Neural cell (in vitro differentiated cells): ENCODE measurements at regions not wholly inside any gene's neighbourhood (a gene's known extent, or its start where the extent isn't known, plus 50 kb on each side); places are given as distances from the start of the nearest gene placed in this dataset.

Experiments
- H2AFZ ChIP-seq: fragments of 200-600, 300-800 bp; sonication (generic), shearing (Covaris generic); 2 replicates; pipeline ENCODE4 v1.6.0; 2014; ENCODE audit warnings: low read depth, mild to moderate bottlenecking, antibody characterized with exemption, low read length, moderate library complexity
- H3F3A ChIP-seq: fragments of 200-600 bp; shearing (Covaris generic); 2 replicates; pipeline ENCODE4 v1.6.1; 2016; ENCODE audit warnings: mild to moderate bottlenecking, moderate library complexity, mixed read lengths, antibody characterized with exemption, low read length; ENCODE audit not compliant: insufficient read depth, poor library complexity, severe bottlenecking
- H3K27ac ChIP-seq: fragments of 200-600, 300-800 bp; sonication (generic), shearing (Covaris generic); 2 replicates; pipeline ENCODE4 v1.5.1; 2014; ENCODE audit warnings: mild to moderate bottlenecking, low read length, moderate library complexity
- H3K27me3 ChIP-seq: fragments of 300-800, 200-600 bp; sonication (generic), shearing (Covaris generic); 2 replicates; pipeline ENCODE4 v1.6.0; 2014; ENCODE audit warnings: mild to moderate bottlenecking, low read depth, low read length, moderate library complexity; ENCODE audit not compliant: insufficient read depth
- H3K36me3 ChIP-seq: fragments of 300-800, 200-600 bp; sonication (generic), shearing (Covaris generic); 2 replicates; pipeline ENCODE4 v1.5.1; 2014; ENCODE audit warnings: mild to moderate bottlenecking, antibody characterized with exemption, low read length, moderate library complexity; ENCODE audit not compliant: insufficient read depth
- H3K4me2 ChIP-seq: fragments of 300-800, 200-600 bp; sonication (generic), shearing (Covaris generic); 2 replicates; pipeline ENCODE4 v1.6.0; 2014; ENCODE audit warnings: mild to moderate bottlenecking, low read length
- H3K4me3 ChIP-seq: fragments of 300-800, 200-600 bp; sonication (generic), shearing (Covaris generic); 2 replicates; pipeline ENCODE4 v1.5.1; 2014; ENCODE audit warnings: mild to moderate bottlenecking, low read length, moderate library complexity
- H3K79me2 ChIP-seq: fragments of 200-600 bp; shearing (Covaris generic); replicated peaks from 2 replicates; pipeline ENCODE4 v1.6.0; 2014; ENCODE audit warnings: mild to moderate bottlenecking, low read length, moderate library complexity; ENCODE audit not compliant: insufficient read depth
- H3K9ac ChIP-seq: fragments of 300-800, 200-600 bp; sonication (generic), shearing (Covaris generic); 2 replicates; pipeline ENCODE4 v1.6.1; 2016; ENCODE audit warnings: mild to moderate bottlenecking, low read length, mixed read lengths
- H3K9me2 ChIP-seq: fragments of 200-600 bp; shearing (Covaris generic); 2 replicates; pipeline ENCODE4 v1.6.1; 2016; ENCODE audit warnings: mild to moderate bottlenecking, low read length, mixed read lengths; ENCODE audit not compliant: insufficient read depth
- H3K9me3 ChIP-seq: fragments of 200-600, 300-800 bp; sonication (generic), shearing (Covaris generic); 2 replicates; pipeline ENCODE4 v1.6.1; 2016; ENCODE audit warnings: mild to moderate bottlenecking, mixed run types, low read length, moderate library complexity, mixed read lengths
- H4K20me1 ChIP-seq: fragments of 200-600 bp; shearing (Covaris generic); 2 replicates; pipeline ENCODE4 v1.6.1; 2016; ENCODE audit warnings: mild to moderate bottlenecking, mixed run types; ENCODE audit not compliant: insufficient read depth
- EP300 ChIP-seq: fragments of 450-650 bp; conservative IDR thresholded peaks from 2 replicates; pipeline ENCODE4 v1.6.1; 2014; ENCODE audit warnings: antibody characterized with exemption, mild to moderate bottlenecking, moderate library complexity; ENCODE audit not compliant: poor library complexity, severe bottlenecking
- EZH2 ChIP-seq: fragments of 200-600, 300-800 bp; shearing (Covaris generic), sonication (generic); IDR thresholded peaks from 2 replicates; pipeline ENCODE4 v1.6.1; 2014; ENCODE audit warnings: antibody characterized with exemption, low read length, borderline replicate concordance, mild to moderate bottlenecking; ENCODE audit not compliant: insufficient read depth, poor library complexity, severe bottlenecking
- MXI1 ChIP-seq: fragments of 450-650 bp; conservative IDR thresholded peaks from 2 replicates; pipeline ENCODE4 v1.6.1; 2014; ENCODE audit warnings: antibody characterized with exemption, mild to moderate bottlenecking; ENCODE audit not compliant: poor library complexity, severe bottlenecking
- POLR2AphosphoS5 ChIP-seq: IDR thresholded peaks from 2 replicates; pipeline ENCODE4 v1.6.1; 2012
- RAD21 ChIP-seq: fragments of 450-650 bp; conservative IDR thresholded peaks from 2 replicates; pipeline ENCODE4 v1.6.1; 2014; ENCODE audit warnings: antibody characterized with exemption, mild to moderate bottlenecking, moderate library complexity
- SMC3 ChIP-seq: fragments of 450-650 bp; conservative IDR thresholded peaks from 2 replicates; pipeline ENCODE4 v1.6.1; 2014; ENCODE audit warnings: antibody characterized with exemption, mild to moderate bottlenecking, moderate library complexity; ENCODE audit not compliant: poor library complexity
- TAF1 ChIP-seq: IDR thresholded peaks from 2 replicates; pipeline ENCODE4 v1.6.1; 2012; ENCODE audit warnings: low read depth
- TF ChIP-seq, protein P1 (sequence below): fragments of 450-650 bp; IDR thresholded peaks from 2 replicates; pipeline ENCODE4 v1.5.1; 2014; ENCODE audit warnings: antibody characterized with exemption, mild to moderate bottlenecking, moderate library complexity; ENCODE audit not compliant: poor library complexity, severe bottlenecking
- TF ChIP-seq, protein P2 (sequence below): IDR thresholded peaks from 2 replicates; pipeline ENCODE4 v1.6.1; 2012; ENCODE audit warnings: borderline replicate concordance

DNA sequence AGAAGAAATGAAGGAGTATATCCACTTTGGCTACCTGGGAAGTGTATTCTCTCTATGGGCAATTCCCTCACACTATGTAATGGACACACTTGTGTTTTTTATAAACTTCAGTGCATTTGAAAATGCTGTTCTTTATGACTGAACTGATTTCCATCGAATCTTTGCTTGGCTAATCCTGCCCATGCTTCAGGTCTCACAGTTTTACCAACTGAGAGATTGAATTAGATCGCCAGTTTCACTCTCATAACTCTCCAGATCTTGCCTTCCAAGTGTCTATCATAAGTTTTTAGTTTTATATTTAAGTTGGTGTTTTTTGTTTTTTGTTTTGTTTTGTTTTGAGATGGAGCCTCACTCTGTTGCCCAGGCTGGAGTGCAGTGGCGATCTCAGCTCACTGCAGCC, 73.5 kb upstream of the MBNL1 start:
- no peak for TF ChIP-seq EZH2
- TF ChIP-seq, protein P1, sequence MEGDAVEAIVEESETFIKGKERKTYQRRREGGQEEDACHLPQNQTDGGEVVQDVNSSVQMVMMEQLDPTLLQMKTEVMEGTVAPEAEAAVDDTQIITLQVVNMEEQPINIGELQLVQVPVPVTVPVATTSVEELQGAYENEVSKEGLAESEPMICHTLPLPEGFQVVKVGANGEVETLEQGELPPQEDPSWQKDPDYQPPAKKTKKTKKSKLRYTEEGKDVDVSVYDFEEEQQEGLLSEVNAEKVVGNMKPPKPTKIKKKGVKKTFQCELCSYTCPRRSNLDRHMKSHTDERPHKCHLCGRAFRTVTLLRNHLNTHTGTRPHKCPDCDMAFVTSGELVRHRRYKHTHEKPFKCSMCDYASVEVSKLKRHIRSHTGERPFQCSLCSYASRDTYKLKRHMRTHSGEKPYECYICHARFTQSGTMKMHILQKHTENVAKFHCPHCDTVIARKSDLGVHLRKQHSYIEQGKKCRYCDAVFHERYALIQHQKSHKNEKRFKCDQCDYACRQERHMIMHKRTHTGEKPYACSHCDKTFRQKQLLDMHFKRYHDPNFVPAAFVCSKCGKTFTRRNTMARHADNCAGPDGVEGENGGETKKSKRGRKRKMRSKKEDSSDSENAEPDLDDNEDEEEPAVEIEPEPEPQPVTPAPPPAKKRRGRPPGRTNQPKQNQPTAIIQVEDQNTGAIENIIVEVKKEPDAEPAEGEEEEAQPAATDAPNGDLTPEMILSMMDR: no peak

DNA sequence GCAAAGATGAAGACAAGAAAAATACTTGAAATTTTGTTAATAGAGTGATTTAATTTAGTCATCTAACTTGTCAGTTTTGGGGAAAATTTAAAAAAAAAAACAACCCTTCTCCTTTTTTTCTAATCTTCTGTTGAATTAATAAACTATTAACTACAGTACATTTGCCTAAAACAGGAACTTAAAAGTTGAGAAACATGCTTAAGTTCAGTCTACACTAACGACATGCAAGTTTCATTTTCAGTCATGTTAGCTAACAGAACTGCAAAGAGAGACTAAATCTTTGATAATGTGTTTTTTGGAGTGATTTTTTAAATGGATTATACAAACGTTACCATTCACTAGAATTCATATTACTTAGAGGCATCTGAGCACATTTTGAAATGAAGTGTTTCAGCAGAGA, 71.9 kb upstream of the MBNL1 start:
- Histone ChIP-seq H3K4me3 (no peak overlapping the region), H3K36me3 (no peaks in the 10 kb centered on the region), H3K4me2 (no peak overlapping the region), H4K20me1 (no peaks in the 10 kb centered on the region), H3K9me3 (no peaks in the 10 kb centered on the region), H3K79me2 (no peaks in the 10 kb centered on the region), H3K27ac (no peak overlapping the region), H3K9ac (no peak overlapping the region), H3K27me3 (no peaks in the 10 kb centered on the region), H3K9me2 (no peaks in the 10 kb centered on the region), H3F3A (no peaks in the 10 kb centered on the region), H2AFZ (no peak overlapping the region)
- TF ChIP-seq RAD21 (no peak), EP300 (no peak), SMC3 (no peak), TAF1 (no peak), MXI1 (no peak), EZH2 (no peak), POLR2AphosphoS5 (no peak)
- TF ChIP-seq, protein P2, sequence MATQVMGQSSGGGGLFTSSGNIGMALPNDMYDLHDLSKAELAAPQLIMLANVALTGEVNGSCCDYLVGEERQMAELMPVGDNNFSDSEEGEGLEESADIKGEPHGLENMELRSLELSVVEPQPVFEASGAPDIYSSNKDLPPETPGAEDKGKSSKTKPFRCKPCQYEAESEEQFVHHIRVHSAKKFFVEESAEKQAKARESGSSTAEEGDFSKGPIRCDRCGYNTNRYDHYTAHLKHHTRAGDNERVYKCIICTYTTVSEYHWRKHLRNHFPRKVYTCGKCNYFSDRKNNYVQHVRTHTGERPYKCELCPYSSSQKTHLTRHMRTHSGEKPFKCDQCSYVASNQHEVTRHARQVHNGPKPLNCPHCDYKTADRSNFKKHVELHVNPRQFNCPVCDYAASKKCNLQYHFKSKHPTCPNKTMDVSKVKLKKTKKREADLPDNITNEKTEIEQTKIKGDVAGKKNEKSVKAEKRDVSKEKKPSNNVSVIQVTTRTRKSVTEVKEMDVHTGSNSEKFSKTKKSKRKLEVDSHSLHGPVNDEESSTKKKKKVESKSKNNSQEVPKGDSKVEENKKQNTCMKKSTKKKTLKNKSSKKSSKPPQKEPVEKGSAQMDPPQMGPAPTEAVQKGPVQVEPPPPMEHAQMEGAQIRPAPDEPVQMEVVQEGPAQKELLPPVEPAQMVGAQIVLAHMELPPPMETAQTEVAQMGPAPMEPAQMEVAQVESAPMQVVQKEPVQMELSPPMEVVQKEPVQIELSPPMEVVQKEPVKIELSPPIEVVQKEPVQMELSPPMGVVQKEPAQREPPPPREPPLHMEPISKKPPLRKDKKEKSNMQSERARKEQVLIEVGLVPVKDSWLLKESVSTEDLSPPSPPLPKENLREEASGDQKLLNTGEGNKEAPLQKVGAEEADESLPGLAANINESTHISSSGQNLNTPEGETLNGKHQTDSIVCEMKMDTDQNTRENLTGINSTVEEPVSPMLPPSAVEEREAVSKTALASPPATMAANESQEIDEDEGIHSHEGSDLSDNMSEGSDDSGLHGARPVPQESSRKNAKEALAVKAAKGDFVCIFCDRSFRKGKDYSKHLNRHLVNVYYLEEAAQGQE: no peak
- TF ChIP-seq, protein P1: no peak

More for the DNA sequence above, 73.5 kb upstream of the MBNL1 start:
- Histone ChIP-seq H3K36me3 (no peaks in the 10 kb centered on the region), H3K27ac (no peak overlapping the region), H3F3A (no peaks in the 10 kb centered on the region), H3K9ac (no peak overlapping the region), H3K9me2 (no peaks in the 10 kb centered on the region), H3K79me2 (no peaks in the 10 kb centered on the region), H2AFZ (no peak overlapping the region), H3K27me3 (no peaks in the 10 kb centered on the region), H3K9me3 (no peaks in the 10 kb centered on the region), H3K4me2 (no peak overlapping the region), H4K20me1 (no peaks in the 10 kb centered on the region), H3K4me3 (no peak overlapping the region)
